Activated CD4-positive, alpha-beta T cell treated with anti-CD3 and anti-CD28 coated beads, Interleukin-2, amount 10 ng/mL, durations not matched to agents 24 days and 14 days (primary cell): ENCODE measurements at regions not wholly inside any gene's neighbourhood (a gene's known extent, or its start where the extent isn't known, plus 50 kb on each side); places are given as distances from the start of the nearest gene placed in this dataset.
"Not testable (repeated sequence)": the region's sequence is repeated elsewhere in the genome, so short reads cannot be mapped to it uniquely, and the experiment has no call there.

Source experiments
- DNase-seq: peaks from one replicate; pipeline ENCODE4 v3.0.0; 2022
- H3K27ac Mint-ChIP-seq: one replicate; pipeline ENCODE4 v1.8.0; 2022; ENCODE audit warnings: mild to moderate bottlenecking, mixed read lengths
- H3K27me3 Mint-ChIP-seq: one replicate; pipeline ENCODE4 v1.8.0; 2022; ENCODE audit warnings: mixed read lengths
- H3K36me3 Mint-ChIP-seq: one replicate; pipeline ENCODE4 v1.8.0; 2022; ENCODE audit warnings: low read depth, mild to moderate bottlenecking, mixed read lengths
- H3K4me1 Mint-ChIP-seq: one replicate; pipeline ENCODE4 v1.8.0; 2021; ENCODE audit warnings: mixed read lengths
- H3K4me3 Mint-ChIP-seq: one replicate; pipeline ENCODE4 v1.8.0; 2022; ENCODE audit warnings: mild to moderate bottlenecking, moderate library complexity, mixed read lengths
- H3K9me3 Mint-ChIP-seq: one replicate; pipeline ENCODE4 v1.8.0; 2021; ENCODE audit warnings: mixed read lengths
- intact Hi-C: fragments of 100-400 bp; cut with micrococcal nuclease; formaldehyde crosslinking; loops from one replicate; pipeline ENCODE4 v1.15.1; 2023

DNA sequence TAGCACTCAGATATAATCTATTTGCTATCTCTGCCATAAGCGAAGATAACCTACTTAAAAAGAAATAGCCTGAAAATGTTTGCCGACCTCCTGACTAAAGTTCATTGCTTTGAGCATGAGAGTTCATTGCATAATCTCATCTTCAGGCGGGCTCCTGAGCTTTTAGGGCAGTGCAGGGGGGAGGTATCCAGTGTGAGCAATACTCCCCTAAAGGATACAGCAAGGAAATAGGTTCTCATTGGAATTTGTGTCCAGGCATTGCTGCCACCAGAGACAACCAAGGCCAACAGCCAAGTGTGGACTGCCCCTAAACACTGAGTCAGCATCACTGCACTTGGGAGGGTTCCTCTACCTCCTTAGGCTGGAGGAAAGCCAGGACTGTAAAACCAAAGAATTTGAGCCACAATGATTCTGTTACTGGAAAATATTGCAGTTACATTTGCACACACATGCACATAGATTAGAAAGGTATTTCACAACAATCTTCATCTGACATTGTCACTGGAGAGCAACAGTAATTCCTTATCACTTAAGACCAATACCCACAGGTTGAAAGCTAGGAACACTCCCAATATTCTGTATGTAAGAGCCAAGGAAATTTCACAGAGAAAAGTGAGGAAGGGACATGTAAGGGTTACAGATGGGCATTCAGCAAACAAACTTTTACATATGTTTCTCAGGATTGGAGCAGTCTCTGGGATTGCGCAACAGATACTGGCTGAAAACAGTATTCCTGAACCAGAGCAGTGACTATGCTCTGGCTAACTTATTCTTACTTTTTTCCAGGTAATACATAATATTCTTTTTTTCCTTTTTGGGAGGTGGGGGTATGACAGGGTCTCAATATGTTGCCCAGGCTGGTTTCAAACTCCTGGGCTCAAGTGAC is 98.6 kb upstream of the TLE1 start:
- Mint-ChIP-seq H3K36me3 (no peaks in the 10 kb centered on the region), H3K9me3 (no peaks in the 10 kb centered on the region), H3K27me3 (no peaks in the 10 kb centered on the region), H3K27ac (no peak overlapping the region), H3K4me1 (no peaks in the 10 kb centered on the region), H3K4me3 (no peak overlapping the region)
- intact Hi-C loops: no loop called here
- no peak for DNase-seq

DNA sequence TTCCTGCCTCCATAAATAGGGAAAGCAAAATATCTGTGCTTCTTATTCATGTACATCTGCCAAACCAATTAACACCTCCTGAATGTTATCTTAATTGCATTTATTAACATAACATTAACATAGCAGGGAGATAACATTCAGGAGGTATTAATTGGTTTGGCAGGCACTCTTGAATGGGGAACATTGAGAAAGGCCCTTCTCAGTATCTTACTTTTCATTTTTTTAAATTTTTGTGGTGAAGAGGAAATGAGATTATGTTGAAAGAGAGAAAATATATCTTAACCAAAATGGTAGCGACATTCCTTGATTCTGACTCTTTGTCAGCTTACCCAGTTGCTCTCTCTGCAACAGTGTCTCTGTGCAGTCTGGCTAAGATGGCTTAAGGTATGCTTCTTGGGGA is 100.4 kb upstream of the TLE1 start:
- intact Hi-C loops: no loop called here
- Mint-ChIP-seq H3K4me3 (no peak overlapping the region), H3K9me3 (no peaks in the 10 kb centered on the region), H3K27me3 (no peaks in the 10 kb centered on the region), H3K36me3 (no peaks in the 10 kb centered on the region), H3K4me1 (no peaks in the 10 kb centered on the region), H3K27ac (no peak overlapping the region)
- DNase-seq: no peak

DNA sequence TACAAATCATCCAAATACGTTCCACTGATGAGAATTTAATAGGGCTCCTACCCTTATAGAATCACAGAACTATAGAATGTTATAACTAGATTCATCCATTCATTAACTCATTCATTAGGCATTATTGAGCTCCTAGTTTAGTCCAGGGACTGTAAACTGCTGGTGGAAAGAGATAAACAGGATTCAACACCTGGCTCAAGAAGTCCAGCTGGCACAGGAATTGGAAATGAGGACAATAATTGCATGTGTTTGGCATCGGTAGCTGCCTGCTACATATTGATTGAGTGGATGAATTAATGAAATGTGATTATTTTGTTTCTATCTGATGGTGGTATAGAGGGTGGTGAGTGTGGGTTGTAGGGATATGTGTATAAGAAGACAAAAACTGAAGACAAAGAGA is 100.8 kb upstream of the TLE1 start:
- Mint-ChIP-seq H3K9me3 (no peaks in the 10 kb centered on the region), H3K27me3 (no peaks in the 10 kb centered on the region), H3K4me3 (no peak overlapping the region), H3K27ac (no peak overlapping the region), H3K4me1 (no peaks in the 10 kb centered on the region), H3K36me3 (no peaks in the 10 kb centered on the region)
- no peak for DNase-seq
- intact Hi-C loops: no loop called here

DNA sequence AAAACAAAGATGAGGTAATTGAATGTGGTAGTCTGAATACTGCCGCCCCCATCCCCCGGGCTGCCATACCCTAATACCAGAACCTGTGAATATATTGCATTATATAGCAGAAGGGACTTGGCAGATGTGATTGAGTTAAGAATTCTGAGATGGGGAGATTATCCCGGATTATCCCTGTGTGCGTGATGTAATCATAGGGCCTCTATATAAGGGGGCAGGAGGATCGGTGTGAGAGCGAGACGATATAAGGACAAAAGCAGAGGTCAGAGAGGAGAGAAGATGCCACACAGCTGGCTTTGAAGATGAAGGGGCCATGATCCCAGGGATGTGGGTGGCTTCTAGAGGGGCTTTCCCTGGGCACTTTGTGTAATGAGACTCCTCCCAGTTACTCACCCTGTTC is 101.7 kb upstream of the TLE1 start:
- DNase-seq: no peak
- Mint-ChIP-seq H3K36me3 (no peaks in the 10 kb centered on the region), H3K27me3 (no peaks in the 10 kb centered on the region), H3K9me3 (no peaks in the 10 kb centered on the region), H3K27ac (no peak overlapping the region), H3K4me1 (no peaks in the 10 kb centered on the region), H3K4me3 (no peak overlapping the region)
- intact Hi-C loops: no loop called here

DNA sequence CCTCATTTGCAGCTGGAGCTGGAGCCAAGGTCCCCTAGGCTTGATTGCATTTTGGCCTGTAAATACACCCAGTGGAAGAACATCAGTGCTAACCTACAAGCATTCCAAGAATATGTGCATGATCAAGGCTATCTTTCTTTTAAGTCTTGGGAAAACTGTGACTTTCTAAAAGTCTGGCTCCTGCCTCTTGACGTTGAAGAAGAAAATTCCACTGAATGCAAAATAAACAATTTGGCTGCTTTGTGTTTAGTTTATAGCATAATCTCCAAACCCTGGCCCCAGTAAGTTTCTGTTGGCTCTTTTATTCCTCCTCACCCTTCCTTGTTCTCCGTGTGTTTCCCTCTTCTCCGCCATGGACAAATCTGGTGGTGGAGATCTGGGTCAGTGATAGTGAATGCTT is 109.3 kb upstream of the TLE1 start:
- H3K9me3 Mint-ChIP-seq: no peaks in the 10 kb centered on the region
- no peaks in the 10 kb centered on the region for H3K4me1 Mint-ChIP-seq
- intact Hi-C loops: no loop called here
- no peak overlapping the region for H3K27ac Mint-ChIP-seq
- no peak for DNase-seq
- no peak overlapping the region for H3K4me3 Mint-ChIP-seq
- H3K36me3 Mint-ChIP-seq: no peaks in the 10 kb centered on the region
- no peaks in the 10 kb centered on the region for H3K27me3 Mint-ChIP-seq

DNA sequence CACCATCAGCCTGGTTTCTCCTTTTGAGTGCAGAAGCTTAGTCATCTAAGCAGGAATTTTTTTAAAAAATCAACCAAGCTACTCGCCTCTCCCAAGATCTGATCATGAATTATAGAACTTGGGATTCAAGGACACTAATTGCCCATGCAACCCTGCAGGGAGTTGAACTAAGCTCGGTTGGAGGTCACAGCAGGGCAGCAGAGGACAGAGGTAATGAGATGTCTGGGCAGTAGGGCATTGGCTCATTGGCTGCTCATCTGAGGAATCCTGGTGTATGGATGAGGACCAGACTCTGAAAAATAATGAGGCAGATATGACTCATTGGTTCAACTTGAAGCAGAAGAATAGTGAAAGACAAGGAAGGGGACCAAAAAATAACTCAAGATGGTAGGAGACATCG is 111.8 kb upstream of the TLE1 start:
- H3K4me3 Mint-ChIP-seq: no peak overlapping the region
- H3K27ac Mint-ChIP-seq: no peak overlapping the region
- no peaks in the 10 kb centered on the region for H3K27me3 Mint-ChIP-seq
- no peaks in the 10 kb centered on the region for H3K36me3 Mint-ChIP-seq
- no peaks in the 10 kb centered on the region for H3K4me1 Mint-ChIP-seq
- no peak for DNase-seq
- intact Hi-C loops: no loop called here
- no peaks in the 10 kb centered on the region for H3K9me3 Mint-ChIP-seq

DNA sequence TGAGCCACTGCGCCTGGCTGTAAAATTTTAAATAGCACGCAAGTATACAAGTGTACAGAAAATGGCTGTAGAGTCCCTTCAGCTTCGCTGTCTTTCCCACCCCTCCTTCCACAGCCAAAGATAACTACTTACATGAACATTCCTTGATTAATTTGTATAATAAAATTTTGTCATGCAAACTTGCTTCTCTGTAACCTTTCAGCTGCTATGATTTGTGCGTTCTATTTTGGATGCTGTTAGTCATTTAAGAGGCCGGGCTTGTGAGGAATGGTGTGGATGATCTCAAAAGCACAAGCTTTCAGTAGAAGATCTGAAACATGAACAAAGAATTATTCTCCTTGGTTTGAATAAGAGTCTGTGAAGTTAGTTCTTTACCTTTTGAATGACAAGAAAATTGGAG is 115.0 kb upstream of the TLE1 start:
- Mint-ChIP-seq H3K9me3 (no peaks in the 10 kb centered on the region), H3K27ac (no peak overlapping the region), H3K36me3 (no peaks in the 10 kb centered on the region), H3K4me3 (no peak overlapping the region), H3K27me3 (no peaks in the 10 kb centered on the region), H3K4me1 (no peaks in the 10 kb centered on the region)
- DNase-seq: no peak
- intact Hi-C loops: no loop called here

DNA sequence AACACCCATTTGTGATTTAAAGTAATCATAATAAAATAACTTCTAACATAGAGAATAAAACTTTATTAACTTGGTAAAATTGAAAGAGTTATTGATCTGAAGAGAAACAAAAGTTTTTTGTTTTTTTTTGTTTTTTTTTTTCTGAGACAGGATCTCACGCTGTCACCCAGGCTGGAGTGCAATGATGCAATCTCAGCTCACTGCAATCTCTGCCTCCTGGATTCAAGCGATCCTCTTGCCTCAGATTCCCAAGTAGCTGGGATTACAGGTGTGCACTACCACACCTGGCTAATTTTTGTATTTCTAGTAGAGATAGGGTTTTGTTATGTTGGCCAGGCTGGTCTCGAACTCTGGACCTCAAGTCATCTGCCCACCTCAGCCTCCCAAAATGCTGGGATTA is 116.5 kb upstream of the SPATA31D4 start:
- H3K36me3 Mint-ChIP-seq, intact Hi-C loops: not testable (repeated sequence)

DNA sequence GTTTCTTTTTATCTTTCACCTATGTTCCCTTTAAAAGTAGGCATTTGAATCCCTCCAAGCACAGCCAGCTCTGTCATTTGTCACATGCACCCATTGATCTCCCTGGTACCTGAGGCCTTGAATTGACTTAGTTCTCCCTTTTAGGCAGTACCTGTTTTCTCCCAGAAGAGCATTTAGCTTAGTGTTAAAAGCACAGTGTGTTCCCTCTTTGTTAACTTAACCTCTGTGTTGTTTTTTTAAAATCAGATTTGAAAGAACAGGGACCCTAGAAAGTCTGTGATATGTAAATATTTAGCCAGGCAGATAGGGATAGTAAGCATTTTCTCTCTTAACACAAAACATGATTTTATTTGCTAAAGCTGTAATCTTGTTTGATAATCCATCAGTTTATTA is 113.8 kb upstream of the SPATA31D4 start:
- no peaks in the 10 kb centered on the region for H3K27me3 Mint-ChIP-seq
- no peaks in the 10 kb centered on the region for H3K36me3 Mint-ChIP-seq
- intact Hi-C loops: no loop called here
- DNase-seq: no peak
- H3K9me3 Mint-ChIP-seq: no peaks in the 10 kb centered on the region
- no peak overlapping the region for H3K27ac Mint-ChIP-seq
- H3K4me1 Mint-ChIP-seq: peaks cover 12% of the 10 kb centered on the region
- H3K4me3 Mint-ChIP-seq: no peak overlapping the region

More for the DNA sequence above, 116.5 kb upstream of the SPATA31D4 start:
- not testable (repeated sequence) for H3K9me3 Mint-ChIP-seq, DNase-seq, H3K27ac Mint-ChIP-seq, H3K27me3 Mint-ChIP-seq, H3K4me3 Mint-ChIP-seq
- peaks cover 12% of the 10 kb centered on the region for H3K4me1 Mint-ChIP-seq

DNA sequence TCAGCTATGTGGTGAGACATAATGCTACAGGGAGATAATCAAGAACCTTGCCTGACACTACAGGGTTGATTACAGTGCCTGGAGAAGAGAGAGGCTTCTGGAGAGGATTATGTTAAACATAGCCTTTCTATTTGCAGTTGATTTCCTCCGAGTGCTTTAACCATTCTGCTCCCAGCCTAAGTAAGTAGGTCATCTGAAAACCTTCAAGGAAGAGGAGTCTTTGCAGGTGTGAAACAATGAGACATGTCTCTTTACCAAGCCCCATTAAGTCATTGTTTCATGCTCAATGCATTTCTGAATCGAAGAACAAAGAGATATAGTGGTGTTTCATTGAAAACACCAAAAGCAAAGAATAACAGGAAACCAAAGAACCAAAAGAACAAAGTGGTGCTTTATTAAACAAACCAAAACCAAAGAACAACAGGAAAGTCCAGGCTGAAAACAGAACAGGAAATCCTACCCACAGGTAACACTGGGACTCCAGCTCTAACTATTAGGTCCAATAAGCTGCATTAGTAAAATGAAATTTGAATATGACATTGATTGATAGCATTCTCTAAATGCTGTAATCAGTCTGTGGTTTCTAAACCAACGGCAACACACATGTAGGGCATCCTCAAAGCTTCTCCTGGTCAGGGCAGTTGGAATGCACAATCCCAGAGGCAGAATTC is 113.3 kb upstream of the SPATA31D4 start:
- Mint-ChIP-seq H3K4me1 (peaks cover 12% of the 10 kb centered on the region), H3K27me3 (no peaks in the 10 kb centered on the region), H3K27ac (no peak overlapping the region), H3K9me3 (no peaks in the 10 kb centered on the region), H3K4me3 (peak overlapping the region; percentile 11), H3K36me3 (no peaks in the 10 kb centered on the region)
- DNase-seq: no peak
- intact Hi-C loops: no loop called here

DNA sequence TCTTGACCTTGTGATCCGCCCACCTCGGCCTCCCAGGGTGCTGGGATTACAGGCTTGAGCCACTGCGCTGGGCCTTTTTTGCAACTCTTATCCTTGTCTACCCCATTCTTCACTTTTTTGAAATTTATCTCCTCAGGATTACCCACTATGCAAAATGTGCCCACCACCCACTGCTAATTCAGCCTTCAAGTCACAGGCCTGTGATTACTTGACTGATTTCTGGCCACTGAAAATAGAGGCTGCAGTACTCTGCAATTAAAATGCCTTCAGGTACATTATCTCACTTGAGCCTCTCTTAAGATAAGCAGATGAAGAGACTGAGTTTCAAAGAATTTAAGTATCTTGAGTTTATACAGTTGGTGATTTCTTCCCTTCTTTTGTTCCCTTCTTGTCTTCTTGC is 112.4 kb upstream of the SPATA31D4 start:
- Mint-ChIP-seq H3K4me3 (no peak overlapping the region), H3K9me3 (no peaks in the 10 kb centered on the region), H3K36me3 (no peaks in the 10 kb centered on the region), H3K27me3 (no peaks in the 10 kb centered on the region), H3K27ac (no peak overlapping the region), H3K4me1 (peaks cover 12% of the 10 kb centered on the region)
- no peak for DNase-seq
- intact Hi-C loops: no loop called here

DNA sequence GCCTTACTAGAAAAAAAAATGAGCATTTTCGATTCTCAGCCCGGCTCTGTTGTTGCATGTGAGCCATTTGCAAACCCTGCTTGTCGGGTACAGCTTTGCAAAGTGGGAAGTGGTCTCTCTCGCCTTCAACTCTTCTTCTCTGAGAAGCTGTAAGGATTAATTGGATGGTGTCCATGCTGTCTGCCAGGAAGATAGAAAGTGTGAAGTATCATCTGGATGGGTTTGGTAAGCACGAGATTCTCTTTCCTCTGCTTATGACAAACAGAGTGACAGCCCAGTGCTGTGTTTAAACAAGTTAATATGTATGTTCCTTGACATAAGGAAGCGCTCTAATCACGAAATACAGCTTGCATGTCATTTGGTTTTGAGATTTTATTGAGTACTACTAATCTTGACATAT is 109.1 kb upstream of the SPATA31D4 start:
- H3K27me3 Mint-ChIP-seq: no peaks in the 10 kb centered on the region
- no peak for DNase-seq
- no peak overlapping the region for H3K27ac Mint-ChIP-seq
- no peaks in the 10 kb centered on the region for H3K36me3 Mint-ChIP-seq
- intact Hi-C loops: no loop called here
- no peaks in the 10 kb centered on the region for H3K9me3 Mint-ChIP-seq
- no peak overlapping the region for H3K4me3 Mint-ChIP-seq
- peaks cover 9% of the 10 kb centered on the region for H3K4me1 Mint-ChIP-seq

DNA sequence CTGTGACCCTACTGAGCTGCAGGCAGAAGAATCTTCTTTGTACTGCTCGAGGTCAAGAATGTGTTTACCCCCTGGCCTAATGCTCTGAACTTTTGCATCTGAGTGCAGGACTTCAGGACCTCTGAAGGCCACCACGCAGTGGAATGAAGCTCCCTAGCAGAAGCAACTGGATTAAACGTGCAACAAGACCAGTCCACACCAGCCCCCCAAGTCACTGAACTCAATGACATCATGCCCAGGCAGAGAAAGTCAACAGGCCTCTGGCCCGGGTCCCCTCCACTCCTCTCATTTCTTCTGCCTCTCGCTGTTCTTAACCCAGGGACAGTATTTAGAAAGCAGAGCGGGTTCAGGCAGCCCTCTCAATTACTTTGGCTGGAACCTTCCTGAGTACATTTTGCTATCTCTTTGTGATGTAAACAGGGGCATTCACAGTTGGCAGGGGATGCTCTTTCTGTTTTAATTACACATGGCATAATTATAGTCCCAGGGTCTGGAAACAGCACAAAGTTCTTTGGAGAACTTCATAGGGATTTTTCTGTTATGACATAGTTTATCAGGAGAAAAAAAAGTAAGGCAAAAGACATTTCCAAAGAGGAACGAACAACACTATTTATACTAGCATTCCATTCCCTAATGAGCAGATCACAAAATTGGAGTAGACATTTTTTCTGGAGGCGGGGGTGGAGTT is 108.2 kb upstream of the SPATA31D4 start:
- no peak for DNase-seq
- Mint-ChIP-seq H3K4me3 (no peak overlapping the region), H3K36me3 (no peaks in the 10 kb centered on the region), H3K27me3 (no peaks in the 10 kb centered on the region), H3K27ac (no peak overlapping the region), H3K4me1 (peaks cover 3% of the 10 kb centered on the region), H3K9me3 (no peaks in the 10 kb centered on the region)
- intact Hi-C loops: no loop called here

DNA sequence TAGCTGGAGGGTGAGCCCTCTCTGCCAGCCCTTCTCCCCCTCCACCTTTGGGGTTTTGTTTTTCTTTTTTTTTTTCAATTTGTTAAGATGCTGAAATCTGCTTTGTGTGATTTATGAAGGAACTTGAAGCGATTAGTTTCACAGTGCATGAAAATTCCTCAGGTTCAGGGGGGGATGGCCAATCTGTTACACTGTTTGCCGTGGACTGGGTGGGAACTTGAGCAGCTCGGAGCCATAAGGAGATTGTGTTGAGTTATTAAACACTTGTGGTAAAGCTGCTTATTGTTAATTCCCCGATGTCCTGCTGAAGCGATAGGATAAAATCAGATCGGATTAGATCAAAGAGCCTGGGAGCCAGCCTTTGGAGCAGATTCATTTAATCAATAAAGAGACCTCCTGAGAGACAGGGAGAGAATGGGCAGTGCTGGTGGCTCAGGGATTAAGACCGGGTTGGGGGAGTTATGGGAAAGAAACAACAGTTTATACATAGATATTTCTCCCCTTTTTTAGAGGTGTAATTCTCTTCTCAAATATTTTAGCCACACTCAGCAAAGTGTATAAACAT is 105.8 kb upstream of the SPATA31D4 start:
- no peak overlapping the region for H3K27ac Mint-ChIP-seq

More for the DNA sequence above, 105.8 kb upstream of the SPATA31D4 start:
- no peak for DNase-seq
- H3K4me3 Mint-ChIP-seq: no peak overlapping the region
- no peaks in the 10 kb centered on the region for H3K4me1 Mint-ChIP-seq
- H3K36me3 Mint-ChIP-seq: no peaks in the 10 kb centered on the region
- no peaks in the 10 kb centered on the region for H3K9me3 Mint-ChIP-seq
- H3K27me3 Mint-ChIP-seq: no peaks in the 10 kb centered on the region
- intact Hi-C loops: no loop called here
